Stimulated activated CD4-positive, alpha-beta T cell treated with anti-CD3 and anti-CD28 coated beads, Interleukin-15, amount 100 ng/mL, for 48 hours (primary cell): ENCODE measurements at regions not wholly inside any gene's neighbourhood (a gene's known extent, or its start where the extent isn't known, plus 50 kb on each side); places are given as distances from the start of the nearest gene placed in this dataset.

ENCODE experiments used
- DNase-seq, 2 donors: peaks; one replicate each; pipeline ENCODE4 v3.0.0-alpha.2; 2020; ENCODE audit warnings: low read depth in 2 of 2

DNA sequence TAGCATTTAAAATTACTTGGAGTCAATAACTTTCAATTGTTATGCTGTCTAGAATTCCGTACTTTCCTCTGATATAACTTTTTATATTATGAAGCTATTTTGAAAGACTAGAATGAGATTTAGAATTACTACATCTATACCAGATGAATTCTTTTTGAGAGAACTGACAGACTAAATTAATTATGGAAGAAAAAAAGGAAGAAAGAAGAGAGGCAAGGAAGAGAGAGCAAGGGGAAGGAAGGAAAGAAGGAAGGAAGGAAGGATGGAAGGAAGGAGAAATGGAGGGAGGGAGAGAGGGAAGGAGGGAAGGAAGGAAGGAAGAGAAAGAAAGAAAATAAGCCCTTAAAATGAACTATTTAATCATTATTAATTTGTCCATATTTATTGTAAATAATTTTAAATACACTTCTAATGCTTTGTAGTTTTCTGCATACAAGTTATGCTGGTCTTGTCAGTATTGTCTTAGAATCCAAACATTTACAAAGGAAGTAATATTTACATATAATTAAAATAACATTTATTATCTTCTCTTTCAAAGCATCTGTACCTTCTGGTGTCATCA lies 280.4 kb upstream of the HSF2 start:
- no peak for DNase-seq

DNA sequence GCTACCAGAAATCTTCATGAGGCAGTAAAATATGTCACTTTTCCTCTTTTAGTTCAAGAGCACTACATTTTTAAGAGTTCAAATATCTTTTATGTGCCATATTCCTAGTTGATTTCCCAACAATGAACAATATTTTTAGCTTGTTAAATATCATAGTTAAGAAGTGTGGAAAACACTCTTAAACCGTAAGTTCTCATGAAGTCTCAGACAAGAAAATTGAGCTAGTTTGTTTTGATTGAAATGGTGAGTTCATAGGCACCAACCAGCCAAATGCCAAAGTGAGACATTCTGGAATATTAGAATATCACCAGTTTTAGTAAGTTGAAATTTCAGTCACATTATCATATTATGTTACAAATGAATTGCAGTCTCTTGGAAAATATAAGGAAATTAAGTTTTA lies 277.2 kb upstream of the HSF2 start:
- DNase-seq, result no peak

DNA sequence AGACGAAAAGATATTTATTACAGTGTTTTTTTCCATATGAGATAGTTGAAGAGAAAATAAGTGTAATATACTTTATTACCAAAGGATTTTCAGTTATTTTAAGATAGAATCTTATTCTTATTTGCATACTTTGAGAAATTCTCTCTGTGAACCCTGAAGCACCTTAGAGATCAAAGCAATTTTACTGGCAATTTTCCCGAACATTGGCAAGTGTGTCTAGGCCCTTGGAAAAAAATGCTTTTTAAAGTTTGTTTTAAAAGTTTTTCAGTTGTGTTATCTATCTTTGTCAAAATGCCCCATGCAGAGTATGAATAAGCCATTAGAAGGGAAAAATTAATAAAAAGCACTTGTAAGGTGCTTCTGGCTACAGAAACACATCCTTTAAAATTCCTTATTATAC lies 276.8 kb upstream of the HSF2 start:
- DNase-seq, result no peak

DNA sequence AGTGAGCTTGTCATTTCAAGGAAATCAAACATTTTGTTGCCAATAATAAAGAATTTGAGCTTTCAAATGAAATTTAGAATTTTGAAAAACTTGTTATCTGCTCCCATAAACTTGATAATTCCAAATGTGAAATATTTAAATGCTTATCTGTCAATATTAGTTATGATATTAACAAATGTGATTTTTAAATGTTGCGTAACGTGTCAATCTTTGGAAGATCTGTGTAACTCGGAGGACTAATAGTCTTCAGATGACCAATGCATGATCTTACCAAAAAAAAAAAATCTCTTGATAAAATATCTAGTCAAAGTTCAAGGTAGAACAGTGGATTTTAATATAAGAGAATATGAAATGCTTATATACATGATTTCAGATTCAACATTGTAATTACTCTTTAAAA lies 274.5 kb upstream of the HSF2 start:
- no peak for DNase-seq

DNA sequence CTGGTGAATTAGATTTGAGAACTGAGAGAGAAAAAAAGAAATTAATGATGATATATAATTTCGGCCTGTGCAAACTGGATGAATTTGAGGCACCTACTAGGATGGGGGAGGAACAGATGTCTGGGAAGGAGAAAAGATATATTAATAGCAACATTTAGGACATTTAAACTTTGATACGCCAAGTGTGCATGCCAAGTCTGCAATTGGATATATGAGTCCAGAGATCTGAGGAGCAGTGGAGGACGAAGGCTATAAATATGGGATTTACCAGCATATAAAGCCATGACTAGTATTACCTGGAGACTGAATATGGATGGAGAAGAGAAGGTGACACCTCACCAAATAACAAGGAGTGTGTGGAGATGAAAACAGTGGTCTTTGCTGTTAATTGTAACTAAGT lies 272.6 kb upstream of the HSF2 start:
- no peak for DNase-seq

DNA sequence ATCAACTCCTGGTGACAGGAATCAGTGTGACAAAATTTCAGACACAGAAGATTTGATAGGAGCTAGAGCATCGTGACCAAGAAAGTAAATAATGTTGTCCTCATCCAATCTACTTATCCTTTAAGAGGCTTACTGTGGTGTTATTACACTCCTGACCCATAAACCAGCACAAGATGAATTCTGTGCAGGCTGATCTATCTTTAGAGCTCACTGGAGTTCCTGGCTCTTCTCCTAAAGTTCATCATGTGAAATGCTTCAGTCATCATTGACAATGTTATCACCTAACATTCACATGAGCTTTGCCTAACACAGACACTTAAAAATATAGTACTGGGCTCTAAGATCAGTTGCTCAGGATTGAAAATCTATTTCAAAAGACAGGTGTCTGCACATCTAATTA lies 271.0 kb upstream of the HSF2 start:
- DNase-seq, result no peak

DNA sequence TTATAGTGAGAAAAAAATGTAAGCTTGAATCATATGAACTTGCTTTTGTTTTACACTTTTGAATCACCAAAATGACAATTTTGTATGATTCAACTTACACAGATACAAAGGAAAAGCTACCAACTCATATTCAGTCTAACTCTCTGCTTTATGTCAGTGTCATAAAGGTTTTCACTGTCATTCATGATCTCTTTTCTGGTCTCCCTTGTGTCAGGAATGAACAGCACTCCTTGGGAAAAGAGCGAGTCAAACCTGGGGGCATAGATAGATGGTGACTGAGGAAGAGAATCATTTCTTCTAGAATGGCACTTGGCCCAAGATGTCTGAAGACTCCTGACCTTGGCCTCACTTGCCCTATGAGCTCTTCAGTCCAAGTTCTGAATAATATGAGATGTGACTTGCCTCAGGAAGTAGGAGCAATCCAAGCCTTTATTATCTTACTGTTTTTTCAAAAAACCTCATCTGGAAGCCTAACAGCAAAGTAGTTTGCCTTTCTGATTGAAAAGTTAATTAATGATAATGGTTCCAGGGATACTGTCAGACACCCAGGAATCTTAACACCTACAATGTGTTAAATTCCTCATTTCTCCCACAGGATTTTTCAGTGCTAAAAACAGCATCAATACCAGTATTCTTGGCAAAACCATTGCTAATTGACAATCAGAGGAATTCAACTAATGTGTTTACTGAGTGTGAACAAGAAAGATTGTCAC lies 270.0 kb upstream of the HSF2 start:
- DNase-seq, result no peak

DNA sequence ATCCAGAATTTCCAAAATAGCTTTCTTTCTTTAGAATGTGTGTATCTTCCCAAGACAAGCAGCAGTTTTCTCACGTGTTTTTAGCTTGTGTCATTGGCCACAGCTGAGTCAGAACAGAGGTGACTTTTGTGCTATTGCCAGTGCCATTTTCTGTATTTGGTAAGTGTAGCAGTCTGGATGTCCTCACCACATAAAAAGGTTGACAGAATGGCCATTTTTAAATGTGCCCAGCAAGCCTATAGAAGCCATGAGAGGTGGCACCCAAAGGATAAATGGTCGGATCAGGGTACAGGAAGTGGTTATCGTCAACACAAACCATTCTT lies 269.5 kb upstream of the HSF2 start:
- no peak for DNase-seq

DNA sequence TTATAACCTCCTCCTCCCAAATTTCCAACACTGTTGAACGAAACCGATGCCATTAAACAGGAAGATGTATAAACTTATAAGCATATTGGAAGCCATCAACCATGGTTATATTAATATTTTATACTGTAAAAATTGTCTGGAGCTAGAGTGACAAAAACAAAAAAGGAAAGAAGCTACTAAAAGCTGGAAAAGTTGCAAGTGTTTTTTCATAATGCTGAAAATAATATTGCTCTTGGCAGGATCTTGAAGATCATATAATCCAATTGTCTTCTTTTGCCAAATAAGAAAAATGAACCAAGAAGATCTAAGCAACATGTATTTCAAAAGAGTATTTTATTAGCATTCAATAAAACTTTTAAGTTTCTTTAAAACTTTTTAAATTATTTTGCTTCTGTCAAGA lies 268.9 kb upstream of the HSF2 start:
- DNase-seq, result no peak

DNA sequence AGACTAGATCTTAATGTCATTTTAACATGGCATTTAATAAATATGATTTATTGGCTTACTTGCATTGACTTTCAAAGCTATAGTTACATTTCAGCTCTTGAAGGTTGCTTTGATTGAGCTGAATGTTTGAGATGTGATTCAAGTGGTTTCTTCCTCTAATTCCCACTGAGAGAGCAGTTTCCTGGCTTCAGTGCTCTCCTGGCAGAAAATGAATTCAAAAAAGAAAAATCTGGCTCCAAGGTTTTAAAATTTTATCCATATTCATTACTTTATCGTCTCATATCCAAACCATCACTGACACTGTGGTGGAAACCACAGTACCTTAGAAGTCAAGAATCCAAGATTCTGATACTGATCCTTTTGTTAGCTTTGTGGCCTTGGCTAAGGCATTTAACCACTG lies 263.1 kb upstream of the HSF2 start:
- DNase-seq, result no peak

DNA sequence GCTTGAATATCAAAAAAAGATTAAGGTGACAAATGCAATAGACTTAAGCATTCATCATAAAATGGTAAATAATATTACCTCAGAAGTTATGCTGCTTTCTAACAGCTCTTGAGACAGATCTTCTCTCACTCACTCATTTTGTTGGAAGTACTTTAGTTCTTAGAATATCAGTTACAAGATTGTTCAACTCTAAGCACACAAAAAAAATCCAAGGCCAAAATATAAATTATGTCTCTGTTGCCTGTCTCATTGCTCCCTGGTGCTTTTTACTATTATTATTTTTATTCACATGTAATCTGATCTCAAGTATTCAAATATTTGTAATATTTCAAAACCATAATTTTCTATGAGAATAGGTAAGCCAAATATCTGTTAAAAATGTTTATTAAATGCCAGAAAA lies 259.4 kb upstream of the HSF2 start:
- DNase-seq, result no peak

DNA sequence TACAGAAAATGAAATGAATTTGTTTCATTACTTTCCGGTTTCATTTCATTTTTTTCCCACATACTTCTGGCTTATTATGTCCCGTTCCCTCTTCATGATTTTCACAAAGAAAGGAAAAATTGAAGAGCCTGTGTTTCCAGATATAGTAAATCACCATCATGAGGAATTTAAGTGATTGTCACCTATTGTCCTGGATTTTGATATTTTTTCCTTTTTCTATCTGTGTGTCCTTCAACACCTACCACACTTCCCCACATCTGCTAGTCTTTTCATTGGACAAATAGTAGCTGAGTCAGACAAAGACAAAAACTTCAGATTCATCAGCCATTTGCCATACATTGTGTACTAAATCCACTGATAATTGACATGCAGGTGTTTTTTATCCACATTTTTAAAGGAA lies 258.2 kb upstream of the HSF2 start:
- no peak for DNase-seq

DNA sequence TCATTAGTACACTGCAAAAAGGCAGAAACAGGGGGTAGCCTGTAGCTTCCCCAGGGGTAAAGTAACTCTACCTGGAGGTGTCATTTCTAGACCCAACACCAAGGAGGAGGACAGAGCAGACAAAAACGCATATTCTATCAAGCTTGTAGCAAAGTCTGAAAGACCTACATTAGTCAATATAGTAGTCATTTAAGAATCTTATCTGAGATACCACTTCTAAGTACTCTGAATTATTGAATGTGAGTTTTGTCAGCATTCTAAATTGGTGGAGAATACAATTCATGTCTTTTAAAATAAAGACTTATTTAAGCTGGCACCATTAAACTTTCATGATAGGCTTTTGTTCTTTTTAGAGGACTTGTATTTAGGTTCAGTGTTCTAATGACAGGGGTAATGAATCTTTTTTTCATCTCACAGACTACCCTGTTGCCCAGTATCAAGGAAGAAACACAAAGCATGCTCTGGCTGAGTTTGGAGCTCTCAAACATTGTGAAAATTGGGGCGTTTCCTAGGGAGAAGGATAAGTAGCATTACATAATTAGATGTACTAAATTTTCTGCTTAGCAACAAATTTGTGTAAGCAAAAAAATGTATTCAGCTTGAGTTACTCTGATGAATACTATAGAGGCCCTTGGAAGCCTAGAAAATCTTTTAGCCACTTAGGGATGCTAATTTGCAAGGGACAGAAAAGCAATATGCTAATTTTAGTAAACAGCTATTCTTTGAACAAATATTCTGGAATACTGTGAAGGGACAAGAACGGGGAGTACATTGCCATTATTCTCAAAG lies 255.4 kb upstream of the HSF2 start:
- no peak for DNase-seq

DNA sequence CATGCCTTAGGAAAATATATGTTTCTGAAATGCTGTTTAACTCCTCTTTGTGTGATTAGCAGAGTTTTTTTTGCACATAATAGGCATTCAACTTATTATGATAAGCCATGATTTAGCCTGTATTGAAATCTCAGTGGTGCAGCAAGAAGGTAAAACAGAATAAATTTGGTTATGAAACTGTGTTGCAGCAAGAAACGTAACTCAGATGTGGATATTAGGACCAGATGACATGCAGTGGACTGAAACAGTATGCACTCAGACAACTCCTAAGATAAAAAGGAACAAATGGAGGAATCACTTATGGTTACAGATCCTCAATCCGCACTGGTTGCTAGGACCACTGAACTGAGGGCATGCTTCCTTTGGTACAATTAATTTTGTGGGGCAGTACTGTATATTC lies 254.2 kb upstream of the HSF2 start:
- DNase-seq, result no peak

DNA sequence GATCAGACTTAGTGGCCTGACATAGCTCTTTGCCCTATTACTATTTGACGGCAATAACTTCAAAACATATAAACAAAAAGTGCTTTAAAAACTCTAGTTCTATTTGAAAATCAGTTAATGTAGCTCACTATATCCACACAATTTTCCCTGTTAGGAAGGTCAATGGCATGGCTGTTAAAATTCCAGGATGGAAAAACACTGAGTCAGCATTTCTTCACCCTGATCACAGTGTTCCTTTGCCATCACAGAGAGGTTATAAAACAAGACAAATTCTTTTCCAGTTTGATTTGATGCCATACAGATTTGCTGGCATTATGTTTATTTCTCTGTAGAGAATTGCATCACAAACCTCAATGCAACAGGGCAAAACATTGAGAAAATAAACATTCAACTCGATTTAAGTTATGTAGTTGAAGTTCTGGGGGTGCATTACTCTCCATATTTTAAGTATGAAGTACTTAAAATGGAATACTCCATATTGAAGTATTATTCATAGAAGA lies 253.7 kb upstream of the HSF2 start:
- DNase-seq, result no peak

DNA sequence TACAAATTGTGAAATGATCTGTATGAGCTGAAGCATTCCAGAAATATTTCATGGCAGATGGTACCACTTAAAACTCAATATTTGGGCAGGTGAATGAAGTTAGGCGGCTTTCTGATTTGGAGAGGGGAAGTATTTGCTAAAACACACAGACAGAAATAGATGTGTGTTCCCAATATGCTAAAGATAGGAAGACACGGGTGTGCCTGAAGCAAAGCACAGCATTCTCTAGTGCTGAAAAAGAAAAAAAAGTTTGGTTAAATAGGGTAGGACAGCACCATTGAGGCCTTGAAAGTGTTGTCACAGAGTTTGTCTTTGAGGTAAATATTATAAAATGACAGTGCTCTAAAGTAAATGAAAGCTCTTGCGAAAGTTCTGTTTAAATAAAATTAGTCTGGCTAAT lies 252.2 kb upstream of the HSF2 start:
- no peak for DNase-seq

DNA sequence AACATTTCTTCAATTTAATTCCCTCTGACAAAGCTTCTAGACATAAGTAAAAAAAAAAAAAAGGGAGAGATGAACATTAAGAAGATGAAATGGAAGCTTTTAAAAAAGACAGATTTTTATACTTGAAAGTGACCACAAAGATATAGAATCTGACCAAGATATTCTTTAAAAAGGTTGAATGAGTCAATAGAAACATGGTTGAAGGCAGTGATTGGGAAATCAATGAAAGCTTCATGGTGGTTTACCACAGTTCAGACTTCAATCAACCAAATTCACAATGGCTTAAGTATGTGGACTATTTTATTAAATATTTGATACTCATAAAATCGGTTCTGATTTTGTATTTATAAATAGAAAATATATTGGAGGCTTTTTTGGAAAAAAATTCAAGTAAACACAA lies 248.4 kb upstream of the HSF2 start:
- DNase-seq, result no peak

DNA sequence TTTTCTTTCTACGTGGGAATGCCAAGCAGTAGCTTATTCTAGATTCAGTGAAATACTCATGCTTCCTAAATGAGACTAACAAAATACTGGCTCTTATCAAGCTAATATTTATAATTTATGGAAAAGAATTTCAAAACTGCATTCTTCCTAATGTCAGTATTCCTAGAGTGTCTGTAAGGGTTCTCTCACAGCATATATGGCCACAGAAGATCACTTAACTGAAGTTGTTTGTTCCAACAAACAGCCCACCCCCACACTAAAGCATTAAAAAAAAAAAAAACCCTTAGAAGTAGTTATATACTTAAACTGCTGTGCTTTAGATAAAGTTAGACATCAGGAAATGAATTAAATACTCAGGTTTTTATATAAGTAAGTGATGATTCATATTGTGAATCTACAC lies 247.7 kb upstream of the HSF2 start:
- no peak for DNase-seq

DNA sequence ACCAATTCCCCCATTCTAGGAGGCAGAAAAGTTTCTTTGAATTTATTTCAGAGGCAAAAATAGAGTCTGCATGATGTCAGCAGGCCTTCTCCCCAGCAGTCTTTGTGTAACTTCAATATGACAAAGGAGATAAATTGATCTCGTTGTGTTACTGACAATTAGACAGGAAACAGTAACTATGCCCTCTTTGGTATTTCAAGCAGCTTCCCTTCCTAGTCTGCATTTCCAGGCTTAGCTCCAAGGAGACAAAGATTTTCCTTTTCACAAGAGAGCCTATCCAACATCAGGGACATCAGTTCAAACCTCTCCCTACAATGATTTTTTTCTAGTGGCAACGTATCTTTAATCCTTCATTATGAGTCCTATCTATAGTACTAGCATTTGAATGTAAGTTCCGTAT lies 245.9 kb upstream of the HSF2 start:
- no peak for DNase-seq

DNA sequence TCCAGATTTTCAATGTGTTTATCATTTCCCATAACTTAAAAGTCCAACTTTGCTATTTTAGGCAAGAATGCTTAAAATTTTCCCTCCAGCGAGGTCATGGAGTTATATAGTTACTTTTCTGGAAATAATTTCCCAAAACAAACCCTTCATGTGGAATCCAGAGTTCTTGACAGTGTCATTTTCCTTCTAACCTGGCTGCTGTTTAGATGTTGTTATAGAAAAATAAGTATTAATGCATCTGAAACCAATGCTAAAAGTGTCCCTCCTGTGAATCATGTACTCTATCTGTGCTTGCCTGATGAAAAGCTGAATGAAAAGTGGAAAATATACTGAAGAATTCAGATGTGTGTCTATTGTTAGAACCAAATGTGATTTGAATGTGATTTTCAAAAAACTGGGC lies 245.3 kb upstream of the HSF2 start:
- DNase-seq, result no peak

DNA sequence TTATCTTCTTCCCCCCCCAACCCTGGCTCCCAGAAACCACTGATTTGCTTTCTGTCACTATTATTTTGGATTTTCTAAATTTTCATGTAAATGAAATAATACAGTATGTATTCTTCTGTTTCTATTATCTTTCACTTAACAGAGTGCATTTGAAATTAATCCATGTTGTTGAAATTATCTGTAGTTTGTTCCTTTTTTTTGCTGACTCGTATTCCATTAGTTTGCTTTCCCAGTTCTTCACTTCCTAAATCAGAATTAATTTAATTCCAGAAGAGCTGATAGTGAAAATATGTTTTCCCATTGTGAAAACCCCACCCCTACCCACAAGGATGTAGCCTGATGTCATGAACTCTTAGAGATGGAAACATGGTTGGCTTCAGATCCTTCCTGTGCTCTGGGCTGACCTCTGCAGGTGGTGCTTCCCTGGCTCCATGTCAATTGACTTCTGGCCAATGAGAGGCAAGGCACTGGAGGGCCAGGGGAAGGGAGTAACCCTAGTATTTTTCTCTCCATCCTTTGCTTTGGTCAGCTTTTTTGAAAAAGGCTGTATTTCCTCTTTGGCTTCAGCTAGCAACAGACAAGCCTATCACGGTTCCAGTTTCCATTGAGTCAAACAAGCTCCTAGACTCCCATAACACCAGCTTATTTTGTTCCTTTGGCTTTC lies 244.4 kb upstream of the HSF2 start:
- no peak for DNase-seq

DNA sequence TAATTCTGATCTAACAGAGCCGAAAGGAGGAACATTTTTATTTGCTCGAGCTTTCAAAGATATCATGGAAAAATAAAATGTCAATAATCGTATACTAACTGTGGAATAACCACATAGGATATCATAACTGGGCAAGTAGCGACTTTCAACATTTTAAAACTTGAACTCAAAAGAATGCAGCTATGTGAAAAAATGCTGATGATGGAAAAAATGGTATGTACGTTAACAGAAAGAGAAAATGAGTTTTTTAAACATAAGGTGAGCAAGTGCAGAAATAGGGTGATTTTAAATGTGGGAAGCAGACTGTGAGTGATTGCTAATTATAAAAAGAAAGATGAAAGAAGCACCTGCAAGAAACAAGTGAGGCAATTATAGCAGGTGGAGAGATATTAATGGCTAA lies 238.3 kb upstream of the HSF2 start:
- DNase-seq, result no peak

DNA sequence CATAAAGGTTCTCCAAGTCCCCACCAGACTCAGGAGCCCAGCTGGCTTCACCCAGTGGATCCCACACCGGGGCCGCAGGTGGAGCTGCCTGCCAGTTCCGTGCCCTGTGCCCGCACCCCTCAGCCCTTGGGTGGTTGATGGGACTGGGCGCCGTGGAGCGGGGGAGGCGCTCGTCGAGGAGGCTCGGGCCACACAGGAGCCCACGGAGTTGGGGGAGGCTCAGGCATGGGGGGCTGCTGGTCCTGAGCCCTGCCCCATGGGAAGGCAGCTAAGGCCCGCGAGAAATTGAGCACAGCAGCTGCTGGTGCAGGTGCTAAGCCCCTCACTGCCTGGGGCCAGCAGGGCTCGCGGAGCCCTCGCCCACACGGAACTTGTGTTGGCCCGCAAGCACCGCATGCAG lies 234.4 kb upstream of the HSF2 start:
- no peak for DNase-seq
